ENCODE measurements at regions not wholly inside any gene's neighbourhood (a gene's known extent, or its start where the extent isn't known, plus 50 kb on each side); places are given as distances from the start of the nearest gene placed in this dataset.

- TF ChIP-seq CSRNP1 (CRISPR knock-in tag; IDR thresholded peaks at IDR 0.05) (no peak), BATF2 (CRISPR knock-in tag; IDR thresholded peaks at IDR 0.05) (no peak), DR1 (CRISPR knock-in tag; IDR thresholded peaks at IDR 0.05) (peak; percentile 76; the same call in 1 of the 2 replicates), ZNF468 (CRISPR knock-in tag; IDR thresholded peaks at IDR 0.05) (no peak), ZNF318 (CRISPR knock-in tag; IDR thresholded peaks at IDR 0.05) (no peak), PAX8 (CRISPR knock-in tag; IDR thresholded peaks at IDR 0.05; ENCODE audit: borderline replicate concordance) (no peak), SNAPC5 (CRISPR knock-in tag; IDR thresholded peaks at IDR 0.05; ENCODE audit: borderline replicate concordance) (0 out of 2 replicates have a peak, but pooled peaks have one; percentile 60), ZNF549 (CRISPR knock-in tag; IDR thresholded peaks at IDR 0.05) (no peak), ARID3A (IDR thresholded peaks at IDR 0.05; ENCODE audit: low read depth, low read length) (peak; percentile 48; the same call in 1 of the 2 replicates), ZNF792 (CRISPR knock-in tag; IDR thresholded peaks at IDR 0.05) (peak; percentile 38; the same call in 1 of the 2 replicates), TFDP2 (CRISPR knock-in tag; IDR thresholded peaks at IDR 0.05) (peak; percentile 36; the same call in 1 of the 2 replicates), ZNF205 (CRISPR knock-in tag; IDR thresholded peaks at IDR 0.05) (peak; percentile 70)
These were observed 631.5 kb downstream of the NYAP2 start (continued) for GRCh38 chr2:226030788-226031646.
